ENCODE measurements at regions not wholly inside any gene's neighbourhood (a gene's known extent, or its start where the extent isn't known, plus 50 kb on each side); places are given as distances from the start of the nearest gene placed in this dataset.

DNA sequence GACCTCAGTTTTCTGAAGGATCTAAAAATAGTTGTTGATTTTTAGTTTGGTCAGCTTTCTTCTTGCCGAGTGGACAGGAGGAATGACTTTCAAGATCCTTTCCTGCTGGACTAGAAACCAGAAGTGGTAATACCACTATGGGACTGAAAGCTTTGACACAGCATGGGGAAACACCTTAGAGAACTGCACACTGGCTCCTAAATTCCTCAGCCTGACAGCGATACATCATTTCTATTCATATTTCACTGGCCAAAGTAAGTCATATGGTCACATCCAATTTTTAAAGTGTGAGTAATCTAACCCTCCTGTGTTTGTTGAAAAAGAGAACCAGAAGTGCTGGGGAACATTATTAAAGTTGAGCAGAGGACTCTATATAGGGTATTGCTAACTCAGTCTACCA is 244.7 kb upstream of the MMADHC start:
- TF ChIP-seq, protein P1, sequence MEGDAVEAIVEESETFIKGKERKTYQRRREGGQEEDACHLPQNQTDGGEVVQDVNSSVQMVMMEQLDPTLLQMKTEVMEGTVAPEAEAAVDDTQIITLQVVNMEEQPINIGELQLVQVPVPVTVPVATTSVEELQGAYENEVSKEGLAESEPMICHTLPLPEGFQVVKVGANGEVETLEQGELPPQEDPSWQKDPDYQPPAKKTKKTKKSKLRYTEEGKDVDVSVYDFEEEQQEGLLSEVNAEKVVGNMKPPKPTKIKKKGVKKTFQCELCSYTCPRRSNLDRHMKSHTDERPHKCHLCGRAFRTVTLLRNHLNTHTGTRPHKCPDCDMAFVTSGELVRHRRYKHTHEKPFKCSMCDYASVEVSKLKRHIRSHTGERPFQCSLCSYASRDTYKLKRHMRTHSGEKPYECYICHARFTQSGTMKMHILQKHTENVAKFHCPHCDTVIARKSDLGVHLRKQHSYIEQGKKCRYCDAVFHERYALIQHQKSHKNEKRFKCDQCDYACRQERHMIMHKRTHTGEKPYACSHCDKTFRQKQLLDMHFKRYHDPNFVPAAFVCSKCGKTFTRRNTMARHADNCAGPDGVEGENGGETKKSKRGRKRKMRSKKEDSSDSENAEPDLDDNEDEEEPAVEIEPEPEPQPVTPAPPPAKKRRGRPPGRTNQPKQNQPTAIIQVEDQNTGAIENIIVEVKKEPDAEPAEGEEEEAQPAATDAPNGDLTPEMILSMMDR (conservative IDR thresholded peaks at IDR 0.05): no peak
- no peak for TF ChIP-seq ZFX (IDR thresholded peaks at IDR 0.05)

Data from C4-2B (cell line).